Hematopoietic multipotent progenitor cell (in vitro differentiated cells): ENCODE measurements at regions not wholly inside any gene's neighbourhood (a gene's known extent, or its start where the extent isn't known, plus 50 kb on each side); places are given as distances from the start of the nearest gene placed in this dataset.

ENCODE experiments used
- DNase-seq, 3 donors: peaks; one replicate each; pipeline ENCODE4 v3.0.0-alpha.2; 2011 to 2015; ENCODE audit warnings: low read depth in 2 of 3, low spot score in 2 of 3

GRCh38 chr5:38745836-38746732, 99.7 kb upstream of the OSMR start:
- no peak for DNase-seq

GRCh38 chr5:38749861-38750260, 96.0 kb upstream of the OSMR start:
- no peak for DNase-seq

GRCh38 chr5:38751103-38751502, 94.7 kb upstream of the OSMR start:
- DNase-seq: no peak

- no peak for DNase-seq
Observed at GRCh38 chr5:38752012-38752536, 93.7 kb upstream of the OSMR start.

- no peak for DNase-seq
Observed at GRCh38 chr5:38752622-38753021, 93.2 kb upstream of the OSMR start.

- DNase-seq: no peak
Observed at GRCh38 chr5:38753141-38753540, 92.7 kb upstream of the OSMR start.

GRCh38 chr5:38753776-38754175, 92.0 kb upstream of the OSMR start:
- no peak for DNase-seq

- no peak for DNase-seq
Observed at GRCh38 chr5:38755181-38755580, 90.6 kb upstream of the OSMR start.

- DNase-seq: no peak
Observed at GRCh38 chr5:38756068-38756467, 89.7 kb upstream of the OSMR start.

GRCh38 chr5:38757451-38758245, 88.2 kb upstream of the OSMR start:
- DNase-seq: no peak

GRCh38 chr5:38758774-38759600, 86.8 kb upstream of the OSMR start:
- no peak for DNase-seq

GRCh38 chr5:38764937-38765391, 80.8 kb upstream of the OSMR start:
- no peak for DNase-seq

GRCh38 chr5:38765399-38765861, 80.4 kb upstream of the OSMR start:
- DNase-seq: no peak

GRCh38 chr5:38766151-38766550, 79.7 kb upstream of the OSMR start:
- no peak for DNase-seq

GRCh38 chr5:38768412-38769211, 77.2 kb upstream of the OSMR start:
- no peak for DNase-seq

- no peak for DNase-seq
Observed at GRCh38 chr5:38772471-38772870, 73.3 kb upstream of the OSMR start.

GRCh38 chr5:38775218-38775840, 70.5 kb upstream of the OSMR start:
- no peak for DNase-seq

GRCh38 chr5:38776149-38776896, 69.5 kb upstream of the OSMR start:
- no peak for DNase-seq

GRCh38 chr5:38777111-38777510, 68.7 kb upstream of the OSMR start:
- DNase-seq: no peak
